ENCODE measurements at regions not wholly inside any gene's neighbourhood (a gene's known extent, or its start where the extent isn't known, plus 50 kb on each side); places are given as distances from the start of the nearest gene placed in this dataset.
"Not testable (repeated sequence)": the region's sequence is repeated elsewhere in the genome, so short reads cannot be mapped to it uniquely, and the experiment has no call there.

GRCh38 chr6:21744331-21744730, 150.8 kb downstream of the SOX4 start:
- no peak for DNase-seq (ENCODE audit: low read depth)

DNA sequence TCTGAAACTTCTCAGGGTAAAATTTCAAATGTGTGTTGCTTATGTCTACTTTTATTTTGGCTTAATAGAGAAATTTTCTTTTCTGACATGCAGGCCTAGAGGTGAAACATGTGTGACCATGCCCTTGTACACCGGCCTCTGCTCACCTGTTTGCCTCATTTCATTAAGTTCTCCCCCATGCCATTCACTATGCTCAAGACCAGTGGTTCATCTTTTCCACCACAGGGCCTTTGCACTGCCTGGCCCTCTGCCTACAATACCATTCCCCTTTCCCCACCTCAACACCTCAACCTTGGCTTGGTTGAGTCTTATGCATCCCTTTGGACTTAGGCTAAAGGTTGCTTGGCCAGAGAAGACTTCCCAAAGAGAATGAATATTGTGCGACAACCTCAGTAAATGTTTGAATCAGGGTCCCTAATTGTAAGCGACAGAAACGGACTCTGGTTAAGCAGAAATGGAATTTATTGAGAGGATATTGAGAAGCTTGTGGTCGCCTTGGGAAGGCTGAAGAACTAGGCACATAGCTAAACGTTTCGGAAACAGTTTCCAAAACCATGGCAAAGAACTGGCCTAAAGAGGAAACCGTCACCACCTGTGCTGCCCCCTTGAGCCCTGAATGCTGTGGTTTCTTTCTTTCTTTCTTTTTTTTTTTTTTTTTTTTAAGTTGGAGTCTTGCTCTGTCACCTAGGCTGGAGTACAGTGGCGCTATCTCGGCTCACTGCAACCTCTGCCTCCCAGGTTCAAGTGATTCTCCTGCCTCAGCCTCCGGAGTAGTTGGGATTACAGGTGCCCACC, 152.2 kb downstream of the SOX4 start:
- no peak for DNase-seq (ENCODE audit: low read depth)

GRCh38 chr6:21747441-21747840, 153.9 kb downstream of the SOX4 start:
- no peak for DNase-seq (ENCODE audit: low read depth)

DNA sequence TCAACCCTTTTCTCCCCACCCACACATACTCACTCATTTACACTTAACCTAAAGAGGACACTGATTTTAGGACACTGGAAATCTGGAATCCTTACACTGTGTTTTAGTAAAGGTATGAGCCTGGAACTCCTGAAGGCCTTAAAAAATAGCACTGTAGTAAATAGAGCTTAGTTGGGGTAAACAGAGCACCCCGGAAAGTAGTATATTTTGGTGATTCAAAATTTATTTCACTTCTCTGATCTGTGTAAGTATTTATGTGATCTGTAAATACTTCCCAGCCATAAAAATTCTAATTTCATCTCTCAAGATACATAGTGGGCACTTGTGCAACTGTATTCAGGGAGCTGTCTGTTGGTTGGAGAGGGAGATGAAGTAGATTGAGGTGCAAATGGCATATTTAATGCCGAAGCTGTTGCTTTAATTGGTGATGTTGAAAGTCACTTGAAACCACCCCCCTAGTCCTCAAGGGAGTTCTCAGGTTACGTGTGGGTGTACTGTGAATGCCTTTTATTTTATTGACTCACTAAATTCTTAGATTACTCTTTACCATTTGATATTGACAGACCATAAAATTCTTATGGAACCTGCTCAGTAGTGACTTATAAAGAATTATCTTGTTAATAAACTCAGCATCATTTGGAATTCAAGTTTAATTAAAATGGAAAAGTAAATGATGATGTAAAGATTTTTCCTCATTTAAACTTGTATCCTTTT, 154.9 kb downstream of the SOX4 start:
- no peak for DNase-seq (ENCODE audit: low read depth)

DNA sequence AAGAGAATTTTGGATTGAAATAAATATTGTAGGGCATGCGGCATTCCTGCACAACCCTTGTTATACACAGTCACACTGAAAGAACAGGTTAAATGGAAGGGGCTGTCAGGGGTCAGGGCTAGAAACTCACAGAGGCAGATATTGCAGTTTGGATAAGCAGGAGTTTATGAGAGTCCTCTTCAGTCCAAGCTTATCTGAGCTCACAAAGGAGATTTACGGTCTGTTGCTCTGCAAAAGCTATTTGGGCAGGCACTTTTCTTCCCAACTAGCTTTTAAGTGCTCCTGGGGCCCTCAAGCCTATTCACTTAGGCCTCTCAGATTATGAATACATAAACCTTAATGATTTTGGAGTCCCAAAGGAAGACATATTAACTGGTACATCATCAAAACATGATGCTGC, 156.2 kb downstream of the SOX4 start:
- DNase-seq (ENCODE audit: low read depth), result no peak

DNA sequence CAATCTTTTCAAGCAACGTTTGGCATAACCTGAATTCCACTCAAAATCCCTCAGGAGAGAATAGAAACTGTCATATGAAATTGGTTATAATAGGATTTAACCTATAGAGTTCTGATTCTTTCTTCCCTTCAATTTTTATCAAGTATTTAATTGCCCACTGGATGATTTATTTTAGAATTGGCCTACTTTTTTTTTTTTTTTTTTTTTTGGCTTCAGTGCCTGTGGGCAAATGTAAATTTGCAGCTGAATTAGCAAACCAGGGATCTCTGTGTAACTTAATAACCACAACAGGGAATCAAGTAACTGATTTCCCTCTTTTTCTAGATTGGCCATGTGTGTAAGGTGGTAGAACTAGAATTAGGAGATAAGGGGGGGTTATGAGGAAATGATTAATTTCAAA, 157.0 kb downstream of the SOX4 start:
- no peak for DNase-seq (ENCODE audit: low read depth)

GRCh38 chr6:21751608-21752007, 158.1 kb downstream of the SOX4 start:
- no peak for DNase-seq (ENCODE audit: low read depth)

DNA sequence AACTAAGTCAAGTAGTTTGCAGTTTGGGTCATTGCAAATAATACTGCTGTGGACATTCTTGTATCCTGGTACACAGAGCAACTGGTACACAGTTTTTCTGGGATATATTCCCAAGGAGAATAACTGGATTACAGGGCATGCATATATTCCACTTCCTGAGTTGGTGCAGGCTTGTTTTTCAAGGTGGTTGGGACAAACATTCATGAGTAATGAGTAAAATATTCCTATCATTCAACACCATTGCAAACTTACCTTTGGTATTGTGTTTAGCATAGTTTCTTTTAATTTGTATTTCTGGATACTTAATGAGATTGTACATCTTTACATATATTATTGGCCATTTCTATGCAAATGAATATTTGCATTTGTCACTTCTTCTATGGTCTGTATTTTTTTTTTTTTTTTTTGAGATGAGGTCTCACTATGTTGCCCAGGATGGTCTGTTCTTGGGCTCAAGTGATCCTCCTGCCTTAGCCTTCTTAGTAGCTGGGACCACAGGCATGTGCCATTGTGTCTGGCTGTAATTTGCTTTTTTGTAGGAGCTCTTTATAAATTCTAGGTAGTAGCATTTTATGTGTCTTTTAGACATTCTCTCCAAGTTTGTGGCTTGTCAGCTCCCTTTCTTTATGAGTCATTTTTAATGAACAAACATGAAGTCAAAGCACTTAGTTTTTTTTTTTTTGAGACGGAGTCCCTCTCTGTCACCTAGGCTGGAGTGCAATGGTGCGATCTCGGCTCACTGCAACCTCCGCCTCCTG, 158.7 kb downstream of the SOX4 start:
- DNase-seq (ENCODE audit: low read depth), result no peak

GRCh38 chr6:21753241-21754108, 159.9 kb downstream of the SOX4 start:
- no peak for DNase-seq (ENCODE audit: low read depth)

- DNase-seq (ENCODE audit: low read depth), result no peak
Measured at GRCh38 chr6:21754891-21755290, 161.3 kb downstream of the SOX4 start.

- no peak for DNase-seq (ENCODE audit: low read depth)
Measured at GRCh38 chr6:21756487-21756886, 162.9 kb downstream of the SOX4 start.

- not testable (repeated sequence) for DNase-seq (ENCODE audit: low read depth)
Measured at GRCh38 chr6:21757392-21757791, 163.8 kb downstream of the SOX4 start.

- DNase-seq (ENCODE audit: low read depth), result no peak
Measured at GRCh38 chr6:21759721-21760120, 166.2 kb downstream of the SOX4 start.

- not testable (repeated sequence) for DNase-seq (ENCODE audit: low read depth)
Measured at GRCh38 chr6:21761053-21761730, 167.6 kb downstream of the SOX4 start.

GRCh38 chr6:21764989-21765388, 171.4 kb downstream of the SOX4 start:
- DNase-seq (ENCODE audit: low read depth), result no peak

DNA sequence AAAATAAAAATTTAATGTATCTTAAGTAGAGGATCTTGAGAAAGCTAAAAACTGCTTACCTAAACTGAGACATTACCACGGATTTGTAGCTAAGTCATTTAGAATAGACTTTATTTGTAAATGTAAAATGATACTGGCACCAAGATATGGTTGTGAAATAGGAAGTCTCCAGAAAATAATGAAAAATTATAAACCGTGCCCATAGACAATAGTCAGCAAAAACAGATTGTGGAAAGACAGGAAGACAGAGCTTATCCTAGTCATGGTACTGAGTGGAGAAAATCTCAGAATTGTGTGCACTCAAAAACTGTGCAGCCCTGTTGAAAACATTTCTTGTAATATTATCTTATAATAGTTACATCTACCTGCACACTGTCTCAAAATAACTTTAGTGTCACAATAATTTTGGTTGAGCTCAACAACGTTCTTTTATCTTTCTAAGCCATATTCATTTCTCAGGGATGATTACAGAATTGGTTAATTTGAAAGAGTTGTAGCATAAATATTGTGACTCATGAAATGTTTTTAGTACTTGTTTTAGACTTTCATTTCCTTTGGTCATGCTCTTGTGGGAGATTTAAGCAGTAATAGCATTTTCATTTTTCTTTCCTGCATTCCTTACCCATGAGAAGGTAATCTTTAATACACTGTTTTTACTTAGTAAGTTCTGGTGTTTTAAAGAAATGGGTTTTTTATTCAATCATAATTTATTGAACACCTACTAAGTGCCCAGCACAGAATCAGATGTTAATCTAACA, 174.5 kb downstream of the SOX4 start:
- no peak for DNase-seq (ENCODE audit: low read depth)

- no peak for DNase-seq (ENCODE audit: low read depth)
Measured at GRCh38 chr6:21769405-21769861, 175.9 kb downstream of the SOX4 start.

DNA sequence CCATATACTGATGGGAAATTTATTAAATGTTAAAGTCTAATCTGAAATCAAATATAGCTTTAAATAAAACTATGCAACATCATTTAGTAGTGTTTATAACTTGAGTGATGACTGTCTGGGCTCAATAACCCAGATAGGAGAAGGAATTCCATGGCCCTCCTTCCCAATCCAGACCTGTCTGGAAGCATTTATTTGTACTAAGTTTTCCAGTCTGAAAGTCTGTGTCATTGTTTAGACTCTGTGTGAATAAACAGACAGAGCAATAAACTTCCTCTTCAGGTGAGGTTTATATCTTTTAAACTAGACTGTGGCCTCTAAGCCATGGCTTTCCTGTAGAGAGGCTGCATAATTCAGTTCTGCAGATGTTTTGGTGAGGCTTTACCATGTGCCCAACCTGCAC, 176.4 kb downstream of the SOX4 start:
- no peak for DNase-seq (ENCODE audit: low read depth)

DNA sequence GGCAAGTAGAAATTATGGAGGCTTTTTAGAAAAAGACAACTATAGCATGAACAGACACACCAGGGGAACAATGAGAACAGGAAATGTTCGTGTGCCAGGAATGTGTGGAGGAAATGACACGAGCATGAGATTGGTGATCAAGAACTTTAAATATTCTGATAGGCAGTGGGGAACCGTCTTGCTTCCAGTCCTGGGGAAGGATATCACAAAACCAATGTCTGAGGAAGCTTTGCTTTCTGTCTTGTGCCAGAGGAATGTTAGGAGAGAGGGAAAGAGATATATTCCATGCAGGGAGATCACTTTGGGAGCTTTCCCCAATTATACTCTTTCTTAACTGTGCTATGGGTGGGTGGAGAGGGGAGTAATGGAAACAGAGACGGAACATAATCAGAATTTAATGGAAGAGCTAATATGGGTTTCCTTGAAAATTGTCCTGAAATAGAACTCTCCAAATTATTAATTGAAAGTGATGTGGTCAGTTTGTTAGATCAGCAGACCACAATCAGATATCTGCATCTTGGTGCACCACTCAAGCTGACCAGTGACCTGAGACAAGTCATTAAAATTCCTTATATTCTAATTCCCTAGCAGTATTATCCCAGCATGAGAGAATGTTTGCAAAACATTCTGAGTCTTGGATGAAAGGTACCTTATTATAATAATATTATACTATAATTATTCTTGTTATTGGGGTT, 178.2 kb downstream of the SOX4 start:
- DNase-seq (ENCODE audit: low read depth), result no peak

GRCh38 chr6:21772477-21772876, 178.9 kb downstream of the SOX4 start:
- DNase-seq (ENCODE audit: low read depth), result no peak

Data from stimulated activated CD8-positive, alpha-beta memory T cell treated with anti-CD3 and anti-CD28 coated beads, Interleukin-12 subunit alpha, Interleukin-12 subunit beta, amount 100 ng/mL, for 4 hours (primary cell).